Fibroblast of mammary gland (primary cell): ENCODE measurements at regions not wholly inside any gene's neighbourhood (a gene's known extent, or its start where the extent isn't known, plus 50 kb on each side); places are given as distances from the start of the nearest gene placed in this dataset.
"Not testable (repeated sequence)": the region's sequence is repeated elsewhere in the genome, so short reads cannot be mapped to it uniquely, and the experiment has no call there.

Experiments used
- DNase-seq: peaks from one replicate; pipeline ENCODE4 v3.0.0-alpha.2; 2010; ENCODE audit warnings: low read depth
- H3K4me3 ChIP-seq: 2 replicates; pipeline ENCODE4 v1.5.1; 2011; ENCODE audit warnings: low read depth, mild to moderate bottlenecking, low read length, moderate library complexity; ENCODE audit not compliant: control insufficient read depth
- TF ChIP-seq, protein P1 (sequence below): conservative IDR thresholded peaks from 2 replicates; pipeline ENCODE4 v1.5.1; 2011; ENCODE audit warnings: low read depth, low read length, inconsistent platforms; ENCODE audit not compliant: control insufficient read depth, insufficient read depth

DNA sequence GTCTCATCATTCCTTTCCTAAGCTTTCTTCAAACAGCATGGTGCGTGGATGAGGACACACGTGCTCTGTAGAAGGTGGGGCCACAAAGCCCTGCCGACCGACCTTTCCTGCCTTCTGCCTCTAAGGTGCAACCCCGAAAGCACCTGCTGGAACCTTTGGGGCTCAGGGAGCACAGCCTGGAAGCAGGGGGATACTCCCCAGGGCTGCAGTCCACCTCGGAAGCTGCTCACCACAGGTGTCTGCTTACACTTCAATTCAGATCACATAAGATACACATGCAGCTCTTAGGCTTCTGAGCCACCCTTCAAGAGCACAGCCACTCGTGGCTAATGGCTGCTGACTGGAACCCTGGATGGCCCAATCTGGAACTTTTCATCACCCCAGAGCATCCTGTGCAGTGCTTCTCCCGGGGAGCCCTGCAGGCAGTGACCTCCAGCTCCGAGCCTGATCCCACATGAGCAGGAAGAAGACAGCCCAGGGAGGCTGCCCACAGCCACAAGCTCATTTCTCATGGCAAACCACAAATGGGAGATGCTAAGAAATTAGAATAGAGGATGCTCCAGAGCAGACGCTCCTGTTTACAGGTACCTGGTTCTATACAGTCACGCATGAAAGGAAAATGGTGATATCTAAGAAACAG, 162.3 kb upstream of the FOXF1 start:
- TF ChIP-seq, protein P1, sequence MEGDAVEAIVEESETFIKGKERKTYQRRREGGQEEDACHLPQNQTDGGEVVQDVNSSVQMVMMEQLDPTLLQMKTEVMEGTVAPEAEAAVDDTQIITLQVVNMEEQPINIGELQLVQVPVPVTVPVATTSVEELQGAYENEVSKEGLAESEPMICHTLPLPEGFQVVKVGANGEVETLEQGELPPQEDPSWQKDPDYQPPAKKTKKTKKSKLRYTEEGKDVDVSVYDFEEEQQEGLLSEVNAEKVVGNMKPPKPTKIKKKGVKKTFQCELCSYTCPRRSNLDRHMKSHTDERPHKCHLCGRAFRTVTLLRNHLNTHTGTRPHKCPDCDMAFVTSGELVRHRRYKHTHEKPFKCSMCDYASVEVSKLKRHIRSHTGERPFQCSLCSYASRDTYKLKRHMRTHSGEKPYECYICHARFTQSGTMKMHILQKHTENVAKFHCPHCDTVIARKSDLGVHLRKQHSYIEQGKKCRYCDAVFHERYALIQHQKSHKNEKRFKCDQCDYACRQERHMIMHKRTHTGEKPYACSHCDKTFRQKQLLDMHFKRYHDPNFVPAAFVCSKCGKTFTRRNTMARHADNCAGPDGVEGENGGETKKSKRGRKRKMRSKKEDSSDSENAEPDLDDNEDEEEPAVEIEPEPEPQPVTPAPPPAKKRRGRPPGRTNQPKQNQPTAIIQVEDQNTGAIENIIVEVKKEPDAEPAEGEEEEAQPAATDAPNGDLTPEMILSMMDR, result no peak
- H3K4me3 ChIP-seq, result no peak overlapping the region
- DNase-seq, result no peak

DNA sequence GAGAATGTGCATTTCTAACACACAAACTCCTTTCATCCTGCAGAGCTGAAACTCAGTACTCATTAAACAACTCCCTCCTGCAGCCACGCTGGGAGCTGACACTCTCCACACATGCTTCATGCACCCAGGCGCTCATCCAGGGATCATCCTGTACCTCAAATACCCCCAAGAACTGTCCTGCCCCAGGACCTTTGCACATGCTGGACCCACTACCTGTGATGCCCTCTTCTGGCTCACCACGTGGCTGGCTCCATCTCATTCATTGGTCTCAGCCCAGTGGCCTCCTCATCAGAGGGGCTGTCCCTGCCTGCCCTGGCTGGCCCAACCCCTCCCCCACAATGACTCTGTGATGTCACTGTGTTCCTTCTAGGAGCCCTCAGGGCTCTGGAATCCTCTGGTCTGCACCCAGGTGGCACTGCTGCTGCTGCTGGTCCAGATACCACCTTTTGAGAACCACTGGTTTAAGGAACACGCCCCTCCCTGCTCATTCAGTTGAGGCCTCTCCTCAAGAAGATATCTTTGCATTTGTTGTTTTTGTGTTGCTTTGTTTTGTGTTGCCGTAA, 160.9 kb upstream of the FOXF1 start:
- no peak for DNase-seq
- TF ChIP-seq, protein P1, result no peak
- H3K4me3 ChIP-seq, result no peak overlapping the region

DNA sequence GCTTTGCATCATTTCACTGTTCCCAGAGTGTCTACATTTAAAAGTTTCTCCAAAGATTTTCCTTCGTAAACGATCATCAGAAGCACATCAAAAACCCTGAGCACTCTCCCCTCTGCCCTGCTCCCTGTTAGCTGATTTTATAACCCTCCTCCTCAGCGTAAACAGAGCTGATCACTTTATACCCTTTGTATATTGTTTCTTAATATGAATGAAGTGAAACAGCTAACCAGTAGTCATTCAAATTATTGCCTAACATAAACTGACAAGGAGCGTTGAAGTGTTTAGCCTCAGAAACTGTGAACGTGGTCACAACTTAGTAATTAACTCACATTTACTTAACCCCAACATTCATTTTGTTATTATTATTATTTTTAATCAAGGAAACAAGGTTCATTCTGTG, 160.0 kb upstream of the FOXF1 start:
- DNase-seq, result no peak
- TF ChIP-seq, protein P1, result no peak
- H3K4me3 ChIP-seq, result no peak overlapping the region

DNA sequence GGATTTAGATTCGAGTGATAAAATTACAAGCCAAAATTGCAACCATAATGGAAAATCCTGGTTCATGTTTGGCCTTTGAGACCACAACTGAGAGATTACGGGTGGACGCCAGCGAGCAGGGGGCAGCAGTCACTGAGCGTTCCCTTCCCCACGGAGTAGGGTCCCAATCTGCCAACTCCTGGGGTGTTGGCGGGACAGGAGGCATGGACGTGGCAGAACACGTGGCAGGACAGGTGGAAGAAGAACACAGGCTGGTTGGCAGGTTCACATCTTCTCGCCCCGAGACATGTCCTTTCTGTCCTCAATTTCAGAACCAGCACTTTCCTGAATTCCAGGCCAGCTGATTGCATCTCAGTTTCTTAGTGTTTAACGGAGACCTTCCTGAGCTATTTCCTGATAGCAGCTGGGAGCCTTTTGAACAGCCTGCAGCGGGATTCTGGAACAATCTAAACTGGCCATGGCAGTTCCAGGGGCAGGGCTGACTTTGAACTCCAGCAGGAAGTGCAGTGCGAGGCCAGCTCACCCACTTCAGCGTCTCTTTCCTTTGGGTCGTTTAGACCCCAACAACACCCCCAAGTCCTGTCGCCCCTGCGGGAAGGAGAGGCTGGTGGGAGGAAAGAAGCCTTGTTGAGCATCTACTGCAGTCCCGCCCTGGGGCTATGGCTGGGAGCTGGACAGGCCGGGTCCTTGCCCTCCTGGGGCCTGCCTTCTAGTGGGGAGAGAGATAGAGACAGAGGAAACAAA, 159.1 kb upstream of the FOXF1 start:
- TF ChIP-seq, protein P1, result no peak
- no peak overlapping the region for H3K4me3 ChIP-seq
- no peak for DNase-seq

DNA sequence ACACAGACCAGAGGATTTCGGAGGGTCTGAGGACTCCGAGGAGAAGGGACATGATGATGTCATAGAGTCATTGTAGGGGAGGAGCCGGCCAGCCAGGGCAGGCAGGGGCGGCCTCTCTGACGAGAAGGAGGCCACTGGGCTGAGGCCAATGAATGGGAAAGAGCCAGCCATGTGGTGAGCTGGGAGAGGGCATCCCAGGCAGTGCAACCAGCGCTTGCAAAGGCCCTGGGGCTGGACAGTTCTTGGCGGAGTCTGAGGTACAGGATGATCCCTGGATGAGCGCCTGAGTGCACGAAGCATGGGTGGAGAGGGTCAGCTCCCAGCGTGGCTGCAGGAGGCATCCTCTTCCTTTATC, 158.6 kb upstream of the FOXF1 start:
- not testable (repeated sequence) for DNase-seq, H3K4me3 ChIP-seq

DNA sequence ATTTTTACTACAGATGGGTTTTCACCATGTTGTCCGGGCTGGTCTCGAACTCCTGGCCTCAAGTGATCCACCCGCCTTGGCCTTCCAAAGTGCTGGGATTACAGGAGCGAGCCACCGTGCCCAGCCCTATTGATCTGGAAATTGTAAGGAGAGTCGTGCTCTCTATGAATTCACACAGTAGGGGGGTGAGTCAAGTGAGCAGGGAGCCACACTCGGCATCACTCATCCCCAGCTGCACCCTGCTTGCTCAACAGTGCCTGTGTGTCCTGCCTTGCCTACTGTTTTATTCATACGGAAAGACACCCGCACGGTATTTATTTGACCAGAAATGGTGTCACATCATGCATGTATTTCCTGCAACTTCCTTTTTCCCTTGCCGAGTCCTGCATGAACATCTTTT, 157.2 kb upstream of the FOXF1 start:
- no peak overlapping the region for H3K4me3 ChIP-seq
- TF ChIP-seq, protein P1, result no peak
- peak; percentile 75 for DNase-seq

DNA sequence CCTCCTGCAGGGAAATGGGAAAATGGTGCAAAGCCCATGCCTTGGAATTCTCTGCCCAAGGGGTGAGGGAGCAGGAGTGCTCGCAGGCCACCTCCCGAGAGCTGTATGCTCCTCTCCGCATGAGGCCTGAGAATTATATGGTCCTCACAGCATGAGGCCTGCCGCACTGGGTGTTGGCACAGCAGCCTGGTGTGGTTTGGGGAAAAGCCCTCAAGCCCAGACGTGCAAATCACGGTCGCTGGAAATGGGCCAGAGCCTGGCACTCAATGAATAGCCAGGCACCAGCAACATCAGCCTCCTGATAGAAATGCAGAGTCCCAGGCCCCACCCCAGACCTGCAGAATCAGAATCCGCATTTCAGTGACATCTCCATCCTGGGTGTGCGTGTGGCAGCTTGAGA, 156.4 kb upstream of the FOXF1 start:
- H3K4me3 ChIP-seq, result no peak overlapping the region
- no peak for DNase-seq
- TF ChIP-seq, protein P1, result no peak
